PFSK-1 (cell line): ENCODE measurements at regions not wholly inside any gene's neighbourhood (a gene's known extent, or its start where the extent isn't known, plus 50 kb on each side); places are given as distances from the start of the nearest gene placed in this dataset.

ENCODE experiments used
- REST ChIP-seq, 2 experiments: IDR thresholded peaks; 2 replicates each; pipeline versions ENCODE4 v1.6.1 to v1.8.0; 2011 to 2012; ENCODE audit warnings: low read depth in 2 of 2, low read length in 2 of 2, control low read depth in 1 of 2, inconsistent platforms in 1 of 2, mild to moderate bottlenecking in 1 of 2, moderate library complexity in 1 of 2; ENCODE audit not compliant: insufficient read depth in 1 of 2
- SIN3A ChIP-seq: IDR thresholded peaks from 2 replicates; pipeline ENCODE4 v1.6.1; 2012; ENCODE audit warnings: mild to moderate bottlenecking, low read length, moderate library complexity, borderline replicate concordance; ENCODE audit not compliant: insufficient read depth

GRCh38 chr13:103726808-103727207 is 660.6 kb upstream of the SLC10A2 start:
- TF ChIP-seq REST (IDR thresholded peaks at IDR 0.05; ENCODE audit: insufficient read depth in 1 of 2, low read depth in 2 of 2, low read length in 2 of 2) (no peak), SIN3A (no peak)
